GM19324 (cell line): ENCODE measurements at regions not wholly inside any gene's neighbourhood (a gene's known extent, or its start where the extent isn't known, plus 50 kb on each side); places are given as distances from the start of the nearest gene placed in this dataset.

Experiments
- ATAC-seq: cut with Tn5 transposase; IDR thresholded peaks from one replicate; pipeline ENCODE4 v1.9.1; 2021; ENCODE audit warnings: mild to moderate bottlenecking, moderate library complexity; ENCODE audit not compliant: unreplicated experiment, low FRiP score

DNA sequence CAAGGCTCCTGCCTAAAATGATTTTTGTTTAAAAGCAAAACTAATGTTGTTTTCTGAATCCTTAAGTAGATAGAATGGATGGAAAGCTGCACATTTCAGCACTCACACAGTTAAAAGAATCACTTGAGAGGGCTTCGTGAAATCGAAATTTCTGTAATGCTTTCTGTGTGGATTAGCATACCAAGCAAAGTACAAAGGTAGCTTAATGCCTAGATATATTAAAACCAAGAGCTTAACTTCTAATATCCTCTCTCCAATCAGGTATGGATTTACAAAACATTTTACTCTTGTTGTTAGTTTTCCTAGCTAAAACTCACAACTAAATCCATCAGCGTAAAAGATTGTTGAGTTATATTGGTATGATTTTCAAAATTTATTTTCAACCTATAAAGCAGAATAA is 378.8 kb upstream of the PRMT6 start:
- ATAC-seq, result no peak

DNA sequence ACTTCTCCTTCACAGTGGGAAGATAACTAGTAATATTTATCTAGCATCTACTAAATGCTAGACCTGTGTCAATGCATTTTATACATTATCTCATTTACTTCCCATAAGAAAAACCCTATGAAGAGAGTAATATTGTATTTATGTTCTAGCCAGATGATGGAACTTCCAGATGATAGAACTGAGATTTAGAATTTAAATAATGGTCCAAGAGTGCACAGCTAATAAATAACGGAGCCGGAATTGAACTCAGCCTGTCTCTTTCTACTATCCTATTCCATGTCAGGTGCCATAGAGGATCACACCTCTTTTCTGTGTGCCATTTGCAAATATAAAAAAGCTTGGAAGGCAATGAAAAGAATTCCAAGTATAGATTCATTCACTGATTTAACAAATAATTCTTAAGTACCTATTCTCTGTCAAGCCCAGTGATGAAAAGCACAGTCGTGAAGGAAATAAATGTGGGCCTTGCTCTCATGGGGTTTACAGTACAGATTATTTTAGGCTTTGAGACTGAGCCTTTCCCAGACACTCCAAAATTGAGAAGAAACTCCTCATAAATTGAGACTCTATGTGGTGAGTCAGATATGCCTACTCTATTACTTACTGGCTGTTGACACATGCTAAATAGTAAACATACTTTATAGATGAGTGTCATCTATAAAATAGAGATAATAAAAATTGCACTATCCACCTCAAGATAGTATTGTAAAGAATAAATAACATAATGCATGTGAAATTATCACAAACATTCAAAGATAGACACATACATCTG is 378.0 kb upstream of the PRMT6 start:
- ATAC-seq, result no peak

DNA sequence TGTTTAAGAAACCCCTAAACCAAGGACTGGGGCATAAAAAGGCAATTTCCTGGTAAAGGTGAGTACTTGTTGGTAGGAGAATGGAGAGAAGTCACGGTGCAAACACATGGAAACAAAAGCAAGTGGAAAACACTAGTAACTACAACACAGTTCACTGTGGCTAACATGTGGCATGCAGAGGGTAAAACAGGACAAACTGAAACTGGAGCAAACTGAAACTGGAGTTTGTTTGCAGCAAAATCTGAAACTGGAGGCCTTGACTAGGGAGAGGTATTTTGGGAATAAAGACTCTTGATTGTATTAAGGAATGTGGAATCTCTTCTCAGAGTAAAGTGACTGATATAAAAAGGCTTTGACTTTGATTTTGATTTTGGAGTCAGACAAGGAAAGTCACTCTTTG is 376.3 kb upstream of the PRMT6 start:
- ATAC-seq, result no peak

DNA sequence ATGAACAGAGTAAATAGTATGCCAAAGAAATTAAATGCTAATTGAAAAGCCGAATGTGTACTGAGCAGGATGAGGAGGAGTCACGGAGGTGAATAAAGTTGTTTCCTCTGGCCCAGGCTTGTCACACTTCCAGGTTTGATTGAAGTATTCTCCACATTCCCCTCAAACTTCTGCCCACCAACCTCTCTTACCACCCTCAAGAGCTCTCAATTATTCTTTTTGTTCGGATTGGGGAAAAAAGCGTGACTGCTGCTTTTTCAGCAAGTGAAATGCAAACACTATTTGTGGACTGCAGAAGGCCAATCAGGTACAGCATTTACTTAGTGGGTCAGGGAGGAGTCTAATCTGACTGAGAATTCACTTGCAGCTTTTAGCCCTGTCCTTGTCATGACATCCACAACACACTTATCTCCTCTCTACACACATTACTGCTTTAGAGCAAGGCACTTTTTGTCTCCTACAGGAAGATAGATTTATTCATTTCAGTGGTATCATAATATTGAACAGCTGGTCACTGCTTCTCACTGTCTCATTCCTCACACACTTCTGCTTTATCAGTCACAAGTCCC is 375.6 kb upstream of the PRMT6 start:
- no peak for ATAC-seq

DNA sequence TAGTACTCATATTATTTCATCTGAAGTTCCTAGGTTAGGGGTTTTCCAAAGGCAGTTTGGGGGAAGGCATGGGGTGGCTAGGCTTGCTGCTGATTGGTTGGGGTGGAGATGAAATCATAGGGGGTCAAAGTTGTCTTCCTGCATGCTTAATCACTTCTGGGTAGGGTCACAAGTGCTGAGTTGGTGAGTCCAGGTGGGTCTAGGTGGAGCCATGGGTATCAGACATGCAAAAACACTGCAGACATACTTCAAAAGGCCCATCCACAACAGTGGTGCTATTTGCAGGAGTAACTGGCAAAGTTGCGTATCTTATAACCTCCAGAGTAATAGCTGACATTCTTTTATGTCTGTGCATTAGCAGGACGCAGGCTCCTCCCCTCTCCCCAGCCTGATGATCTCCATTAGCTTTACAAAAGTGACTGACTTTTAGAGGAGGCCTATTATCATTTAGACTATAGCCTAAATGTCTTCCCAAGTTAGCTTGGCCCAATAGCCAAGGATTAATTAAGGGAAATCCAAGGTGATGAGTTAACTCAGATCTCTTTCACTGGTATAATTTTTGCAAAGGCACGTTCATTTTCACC is 374.4 kb upstream of the PRMT6 start:
- ATAC-seq, result no peak

DNA sequence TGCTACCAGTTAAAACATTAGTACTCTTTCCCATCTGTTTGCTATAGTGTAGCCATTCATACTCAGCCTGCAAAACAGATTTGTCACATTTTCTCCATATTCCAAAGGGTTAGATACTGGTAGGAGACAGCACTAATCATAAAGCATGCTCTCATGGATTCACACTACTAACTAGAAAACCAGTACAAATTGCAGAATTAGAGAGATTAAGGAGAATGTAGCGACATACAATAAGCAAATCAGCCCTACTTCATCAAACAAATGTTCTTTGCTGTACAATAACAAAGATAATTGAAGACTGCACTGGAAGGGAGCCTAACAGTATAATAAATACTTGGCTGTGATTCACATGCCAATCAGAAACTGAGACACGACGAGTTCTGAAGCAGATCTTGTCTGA is 368.0 kb upstream of the PRMT6 start:
- ATAC-seq, result no peak

DNA sequence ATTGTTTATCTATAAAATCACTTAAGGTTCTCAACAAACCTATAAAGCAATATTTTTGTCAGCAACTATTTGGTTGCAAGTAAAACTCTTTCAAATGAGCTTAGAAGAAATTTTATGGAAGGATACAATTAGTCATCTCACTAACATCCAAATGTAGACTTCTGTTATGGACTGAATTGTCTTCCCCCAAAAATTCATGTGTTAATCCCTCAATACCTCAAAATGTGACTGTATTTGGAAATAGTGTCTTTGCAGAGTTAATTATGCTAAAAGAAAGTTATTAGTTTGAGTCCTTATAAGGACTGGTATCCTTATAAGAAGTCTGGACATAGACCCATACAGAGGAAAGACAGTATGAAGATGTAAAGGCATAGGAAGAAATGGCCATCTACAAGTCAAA is 357.8 kb upstream of the PRMT6 start:
- ATAC-seq, result no peak

DNA sequence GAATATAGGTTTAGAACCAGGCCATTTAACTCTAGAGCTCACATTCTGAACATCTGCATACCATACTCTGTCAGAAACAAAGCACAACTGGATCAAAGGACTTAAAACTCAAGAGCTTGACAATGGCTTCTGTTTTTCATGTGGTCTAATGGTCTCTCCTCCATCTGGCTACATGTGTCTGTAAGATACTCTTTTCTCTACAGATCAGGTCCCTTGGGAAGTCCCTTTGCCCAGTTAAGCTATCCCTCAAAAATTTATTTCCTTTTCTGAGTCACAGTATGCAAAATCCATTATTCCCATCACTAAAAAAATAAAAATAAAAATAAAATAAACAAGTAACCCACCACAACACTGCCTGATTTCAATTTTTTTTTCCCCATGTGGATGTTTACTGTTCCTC is 357.0 kb upstream of the PRMT6 start:
- no peak for ATAC-seq

DNA sequence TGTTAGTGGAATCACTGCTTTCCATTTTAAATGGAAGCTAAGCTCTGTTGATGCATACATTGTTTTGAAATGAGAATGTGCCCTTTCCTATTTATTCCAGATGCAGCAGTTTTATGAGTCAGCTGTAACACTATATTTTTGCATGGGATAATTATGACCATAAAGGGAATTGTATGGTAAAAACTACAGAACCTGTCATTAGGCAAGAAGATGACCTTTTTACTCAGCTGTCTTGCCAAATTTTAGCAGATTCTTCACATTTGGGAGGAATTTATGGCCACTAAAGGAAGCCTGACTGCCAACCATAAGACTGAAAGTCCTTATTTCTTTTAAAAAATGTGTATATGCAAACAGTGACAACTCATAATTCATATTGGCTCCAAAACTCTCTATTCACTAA is 356.3 kb upstream of the PRMT6 start:
- ATAC-seq, result no peak

DNA sequence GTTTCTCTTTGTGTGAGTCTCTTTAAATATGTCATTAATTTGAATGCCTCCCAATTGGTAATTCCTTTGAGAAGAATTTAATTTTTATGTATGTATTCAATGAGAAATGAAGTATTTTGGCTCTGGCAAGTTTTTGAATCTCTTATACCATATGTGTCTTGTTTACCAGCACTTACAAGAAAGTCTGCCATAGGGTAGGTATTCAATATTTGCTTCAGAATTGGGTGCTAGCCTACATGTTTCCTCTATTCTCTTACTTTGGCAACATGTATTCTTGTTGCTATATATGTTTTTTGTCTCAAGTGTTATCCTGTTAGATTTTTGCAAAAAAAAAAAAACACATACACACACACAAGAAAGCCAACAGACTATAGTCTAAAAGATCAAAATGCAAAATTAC is 350.5 kb upstream of the PRMT6 start:
- no peak for ATAC-seq

DNA sequence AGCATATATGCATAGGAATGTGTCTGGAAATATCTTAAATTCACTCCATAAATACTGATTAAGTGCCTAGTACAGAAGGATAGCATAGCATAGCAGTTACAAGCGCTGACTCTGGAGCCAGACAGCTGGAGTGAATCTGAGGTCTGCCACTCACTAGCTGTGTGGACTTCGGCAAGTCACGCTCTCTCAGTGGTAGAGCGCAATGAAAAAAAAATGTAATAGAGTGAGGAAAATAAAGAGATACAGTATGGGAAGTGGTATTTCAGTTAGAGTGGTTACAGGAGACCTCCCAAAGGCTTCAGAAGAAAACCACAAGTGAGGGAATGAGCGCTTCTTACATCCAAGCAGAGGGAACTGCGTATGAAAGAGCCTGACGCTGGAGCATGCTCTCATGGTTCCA is 338.9 kb upstream of the PRMT6 start:
- no peak for ATAC-seq

DNA sequence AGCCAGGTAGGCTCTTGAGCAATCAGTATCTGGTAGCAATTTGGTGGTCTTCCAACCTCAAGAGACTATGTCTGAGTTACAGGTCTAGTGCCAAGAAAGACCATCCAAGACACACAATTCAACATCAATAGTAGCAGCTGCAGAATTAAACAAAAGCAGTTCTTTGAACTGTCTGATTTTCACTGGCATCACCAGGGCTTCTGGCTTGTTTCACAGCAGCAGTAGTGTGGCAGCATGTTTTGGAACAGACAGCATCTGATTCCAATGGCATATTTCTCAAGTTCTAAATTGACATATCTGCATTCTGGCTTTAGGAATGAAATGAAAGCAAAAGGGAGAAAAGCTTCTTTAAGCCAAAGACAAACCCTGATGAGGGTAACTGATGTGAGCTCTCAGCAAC is 334.7 kb upstream of the PRMT6 start:
- ATAC-seq, result no peak

DNA sequence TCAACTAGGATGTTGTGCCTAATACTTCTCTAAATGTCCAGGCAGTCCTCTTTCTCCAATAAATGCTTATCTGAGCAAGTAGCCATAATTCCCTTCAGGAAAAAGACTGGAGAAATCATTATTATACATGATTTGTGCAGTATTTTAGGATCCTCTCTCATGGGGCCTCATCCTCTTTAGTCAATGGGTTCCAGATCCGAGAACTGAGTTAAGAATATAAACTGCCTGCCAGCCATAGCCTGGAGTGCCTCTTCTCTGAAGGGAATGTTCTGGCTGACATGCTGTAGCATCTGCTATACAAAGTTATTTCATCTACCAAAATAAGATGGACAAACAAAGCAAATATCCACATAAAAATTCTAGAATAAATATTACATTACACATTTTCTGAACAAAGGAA is 334.0 kb upstream of the PRMT6 start:
- ATAC-seq, result no peak

DNA sequence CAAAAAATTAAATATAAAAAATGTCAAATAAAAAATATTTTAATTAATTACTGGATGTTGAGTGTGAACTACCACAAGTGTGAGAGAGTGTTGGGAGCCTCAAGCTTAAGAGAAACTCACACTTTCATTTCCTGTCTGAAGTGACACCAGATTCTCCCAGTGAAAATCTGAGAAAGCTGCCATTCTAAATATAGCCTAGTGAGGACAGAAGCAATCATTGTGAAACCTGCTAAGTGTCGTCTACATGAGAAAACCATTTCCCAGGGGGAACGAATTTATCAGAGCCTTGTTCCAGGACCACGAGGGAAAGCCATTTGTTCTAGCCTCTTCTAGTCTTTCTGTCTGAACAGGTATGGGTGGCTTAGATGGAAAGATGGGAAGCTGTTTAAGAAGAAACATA is 329.3 kb upstream of the PRMT6 start:
- ATAC-seq, result no peak

DNA sequence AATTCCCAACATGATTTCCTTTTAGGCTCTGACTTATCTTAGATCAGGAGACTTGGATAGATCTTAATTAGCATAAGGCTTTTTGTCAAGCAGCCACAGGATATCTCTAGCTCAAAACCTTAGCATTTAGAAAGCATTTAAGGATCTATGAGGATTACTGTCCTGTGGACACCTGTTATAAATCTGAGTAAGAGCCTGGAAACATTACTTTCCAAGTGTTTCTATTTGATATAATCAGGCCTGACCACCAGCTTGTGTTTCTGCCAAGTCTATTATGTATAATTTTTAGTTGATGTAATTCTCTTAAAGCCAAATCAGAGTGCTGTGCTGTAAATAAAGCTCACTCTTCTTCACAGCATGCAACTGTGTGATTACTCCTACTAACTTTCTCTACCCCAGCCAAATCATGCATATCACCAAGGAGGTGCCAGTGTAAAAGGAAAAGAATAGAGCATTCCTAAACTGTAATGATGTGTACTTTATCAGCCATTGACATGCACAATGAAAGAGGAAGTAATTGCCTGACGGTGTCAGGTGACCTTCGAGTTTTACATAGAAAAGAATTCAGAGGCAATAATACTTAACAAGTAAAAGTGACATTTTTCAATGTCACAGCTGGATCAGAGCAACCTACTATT is 309.9 kb upstream of the PRMT6 start:
- no peak for ATAC-seq

DNA sequence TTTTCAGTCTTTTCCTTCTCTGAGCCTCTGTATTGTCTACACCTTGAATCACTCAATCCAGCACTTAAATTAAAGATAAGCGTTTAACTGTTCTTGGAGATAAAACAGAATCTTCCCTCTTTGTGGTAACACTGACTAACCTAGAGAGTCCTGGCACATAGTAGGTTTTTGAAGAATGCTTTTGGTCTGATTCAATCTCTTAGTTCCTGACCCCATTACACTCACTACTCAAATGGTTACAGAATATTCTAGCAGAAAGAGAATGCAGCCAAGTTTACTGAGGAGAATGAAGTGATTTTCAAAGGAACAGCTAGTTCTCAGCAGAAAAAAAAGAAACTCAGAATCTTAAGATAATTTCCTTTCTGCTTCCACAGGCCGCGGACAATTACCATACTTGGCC is 309.2 kb upstream of the PRMT6 start:
- no peak for ATAC-seq

DNA sequence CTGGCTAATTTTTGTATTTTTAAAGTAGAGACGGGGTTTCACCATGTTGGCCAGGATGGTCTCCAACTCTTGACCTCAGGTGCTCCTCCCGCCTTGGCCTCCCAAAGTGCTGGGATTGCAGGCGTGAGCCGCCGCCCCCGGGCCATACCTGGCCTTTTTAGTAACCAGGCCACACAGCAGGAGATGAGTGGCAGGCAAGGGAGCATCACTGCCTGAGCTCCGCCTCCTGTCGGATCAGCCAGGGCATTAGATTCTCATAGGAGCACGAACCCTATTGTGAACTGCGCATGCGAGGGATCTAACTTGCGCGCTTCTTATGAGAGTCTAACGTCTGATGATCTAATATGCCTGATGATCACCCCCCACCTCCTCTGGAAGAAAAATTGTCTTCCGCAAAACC is 308.7 kb upstream of the PRMT6 start:
- no peak for ATAC-seq

DNA sequence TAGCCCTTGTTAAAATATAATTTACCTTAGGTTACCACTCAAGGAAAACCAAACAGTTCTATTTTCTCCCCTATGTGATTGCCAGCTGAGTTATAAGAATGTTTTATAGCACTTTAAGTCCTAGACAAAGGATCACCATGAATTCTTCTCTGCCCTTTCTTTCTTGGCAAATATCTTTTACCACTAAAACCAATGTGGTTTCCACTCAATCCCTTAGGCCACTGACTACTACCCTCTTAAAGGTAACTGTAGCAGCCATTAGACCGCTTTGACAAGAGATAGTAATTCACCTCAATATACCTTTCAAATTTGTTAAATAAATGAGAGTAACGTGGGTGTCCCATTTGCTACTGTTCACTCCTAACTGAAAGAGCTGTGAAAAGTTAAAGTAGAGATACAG is 307.9 kb upstream of the PRMT6 start:
- ATAC-seq, result no peak

DNA sequence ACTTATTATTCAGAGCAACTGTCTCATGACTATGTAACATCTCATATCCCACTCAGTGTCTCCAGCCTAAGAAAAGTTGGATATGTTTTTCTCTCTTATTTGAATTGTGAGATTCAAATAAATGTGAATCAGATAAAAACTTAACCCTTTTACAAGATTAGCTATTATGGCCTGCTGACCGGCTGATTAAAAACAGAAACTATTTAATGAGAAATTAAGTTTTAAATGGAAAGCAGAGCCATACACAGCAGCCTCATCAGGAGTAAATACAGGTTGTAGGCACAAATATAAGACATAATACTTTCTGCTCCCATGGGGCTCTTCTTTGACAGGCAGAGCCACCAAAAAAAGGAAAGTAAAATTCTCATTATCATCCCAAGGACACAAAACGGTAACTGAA is 307.0 kb upstream of the PRMT6 start:
- no peak for ATAC-seq

DNA sequence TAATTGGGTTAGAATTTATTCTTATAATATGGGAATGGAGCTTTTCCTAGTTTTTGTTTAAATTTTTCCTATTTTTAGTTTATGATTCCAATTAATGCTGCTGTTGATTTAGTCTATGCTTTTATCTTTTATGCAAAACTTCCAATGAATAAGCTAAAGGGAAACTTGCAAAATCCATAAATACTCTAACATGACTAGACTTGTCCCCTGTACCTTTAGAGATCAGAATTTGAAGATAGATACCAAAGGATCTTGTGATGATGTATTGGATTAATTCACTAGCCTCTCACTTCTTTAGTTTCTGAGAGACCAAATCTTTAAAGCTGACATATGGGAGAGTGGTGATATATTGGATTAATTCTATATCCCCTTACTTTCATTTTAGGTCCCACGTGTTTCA is 306.6 kb upstream of the PRMT6 start:
- no peak for ATAC-seq

DNA sequence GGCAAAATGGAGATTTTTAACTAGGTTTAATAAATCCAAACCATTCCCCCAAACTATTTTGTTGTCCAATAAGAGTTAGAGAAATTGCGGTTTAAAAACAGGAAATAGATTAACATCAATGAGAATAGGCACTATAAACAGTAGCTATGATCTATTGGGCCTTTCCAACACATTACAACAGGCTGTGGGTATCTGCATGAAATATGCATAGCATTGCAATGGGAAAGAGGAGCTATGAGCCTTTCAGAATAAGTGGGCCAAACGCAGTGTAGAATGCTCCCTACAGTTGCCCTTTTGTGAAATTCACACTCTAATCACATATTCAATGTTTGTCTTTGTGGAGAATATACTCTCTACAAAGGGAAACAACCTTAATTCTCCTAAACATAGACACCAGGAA is 305.5 kb upstream of the PRMT6 start:
- no peak for ATAC-seq

DNA sequence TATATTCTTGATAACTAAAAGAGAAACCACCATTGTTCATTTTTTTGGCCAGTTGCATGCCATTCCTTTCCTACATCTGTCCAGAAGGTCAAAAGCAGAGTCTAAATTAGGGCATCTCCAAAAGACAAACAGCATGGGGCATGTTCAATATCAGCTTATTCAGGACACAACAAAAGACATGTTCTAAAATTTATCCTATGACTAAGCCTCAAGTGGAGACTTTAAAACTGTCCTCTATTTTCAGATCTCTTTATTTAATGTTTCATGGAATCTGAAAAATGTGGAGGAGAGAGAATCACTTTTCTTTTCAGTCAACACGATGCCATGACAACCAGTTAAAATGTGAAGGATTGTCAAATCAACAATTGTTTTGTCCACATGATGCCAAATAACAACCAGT is 303.4 kb upstream of the PRMT6 start:
- no peak for ATAC-seq
